WTC11 (cell line): ENCODE measurements at regions not wholly inside any gene's neighbourhood (a gene's known extent, or its start where the extent isn't known, plus 50 kb on each side); places are given as distances from the start of the nearest gene placed in this dataset.

Experiments
- ATAC-seq: fragments of 200-7000 bp; cut with Tn5 transposase; 2 replicates; pipeline ENCODE4 v1.10.0; 2021; ENCODE audit warnings: mild to moderate bottlenecking, moderate library complexity
- CTCF ChIA-PET: fragments of 300-600 bp; sonication (Branson Sonifier 250); formaldehyde crosslinking; loops from one replicate; lab custom pipeline; 2021; ENCODE audit warnings: antibody characterized with exemption; lab: Charles Lee
- POLR2A ChIA-PET: fragments of 350-600 bp; sonication (Branson Sonifier 250); formaldehyde crosslinking; loops from one replicate; lab custom pipeline; 2021; ENCODE audit warnings: antibody characterized with exemption; lab: Charles Lee
- DNase-seq: peaks from one replicate; pipeline ENCODE4 v3.0.0; 2021; ENCODE audit warnings: low spot score
- H3K27ac Mint-ChIP-seq: 2 replicates; pipeline ENCODE4 v1.8.0; 2021; ENCODE audit warnings: mixed read lengths
- H3K27me3 Mint-ChIP-seq: 2 replicates; pipeline ENCODE4 v1.8.0; 2021; ENCODE audit warnings: low read depth, mild to moderate bottlenecking, moderate library complexity, mixed read lengths
- H3K36me3 Mint-ChIP-seq: 2 replicates; pipeline ENCODE4 v1.8.0; 2021; ENCODE audit warnings: mixed read lengths
- H3K4me1 Mint-ChIP-seq: 2 replicates; pipeline ENCODE4 v1.8.0; 2022; ENCODE audit warnings: mixed read lengths
- H3K4me3 Mint-ChIP-seq: 2 replicates; pipeline ENCODE4 v1.8.0; 2021; ENCODE audit warnings: mild to moderate bottlenecking, moderate library complexity, mixed read lengths
- H3K9me3 Mint-ChIP-seq: 2 replicates; pipeline ENCODE4 v1.8.0; 2021; ENCODE audit warnings: mixed read lengths
- ATF6 ChIP-seq: sonication (generic); formaldehyde crosslinking; IDR thresholded peaks from 2 replicates; pipeline ENCODE4 v1.8.1; 2023; ENCODE audit warnings: mild to moderate bottlenecking, missing genetic modification reagents
- CREB1 ChIP-seq: sonication (generic); formaldehyde crosslinking; IDR thresholded peaks from 2 replicates; pipeline ENCODE4 v1.8.0; 2023; ENCODE audit warnings: mild to moderate bottlenecking, missing genetic modification reagents
- KAT7 ChIP-seq: sonication (generic); formaldehyde crosslinking; IDR thresholded peaks from 2 replicates; pipeline ENCODE4 v1.8.1; 2023; ENCODE audit warnings: missing genetic modification reagents, mild to moderate bottlenecking, borderline replicate concordance
- MLX ChIP-seq: sonication (generic); formaldehyde crosslinking; IDR thresholded peaks from 2 replicates; pipeline ENCODE4 v1.8.1; 2023; ENCODE audit warnings: mild to moderate bottlenecking, missing genetic modification reagents, moderate library complexity
- OVOL2 ChIP-seq: fragments of 250-450 bp; sonication (Bioruptor Pico); IDR thresholded peaks from 2 replicates; pipeline ENCODE4 v1.9.0; 2021; ENCODE audit warnings: mild to moderate bottlenecking, borderline replicate concordance
- RELA ChIP-seq: sonication (generic); formaldehyde crosslinking; IDR thresholded peaks from 2 replicates; pipeline ENCODE4 v1.8.1; 2022; ENCODE audit warnings: missing genetic modification reagents, mild to moderate bottlenecking, borderline replicate concordance
- TCF7 ChIP-seq: sonication (generic); formaldehyde crosslinking; IDR thresholded peaks from 2 replicates; pipeline ENCODE4 v1.8.0; 2022; ENCODE audit warnings: mild to moderate bottlenecking, low read depth, missing genetic modification reagents, moderate library complexity
- ZNF281 ChIP-seq: sonication (generic); formaldehyde crosslinking; IDR thresholded peaks from 2 replicates; pipeline ENCODE4 v1.8.0; 2023; ENCODE audit warnings: mild to moderate bottlenecking, missing genetic modification reagents
- ZNF425 ChIP-seq: fragments of 250-450 bp; sonication (Bioruptor Pico); conservative IDR thresholded peaks from 2 replicates; pipeline ENCODE4 v1.9.0; 2021; ENCODE audit warnings: mild to moderate bottlenecking
- ZNF671 ChIP-seq: fragments of 250-450 bp; sonication (Bioruptor Pico); IDR thresholded peaks from 2 replicates; pipeline ENCODE4 v1.8.0; 2021; ENCODE audit warnings: mild to moderate bottlenecking
- TF ChIP-seq, protein P1 (sequence below): sonication (generic); formaldehyde crosslinking; conservative IDR thresholded peaks from 2 replicates; pipeline ENCODE4 v1.8.1; 2023; ENCODE audit warnings: mild to moderate bottlenecking, low read depth, missing genetic modification reagents, moderate library complexity
- TF ChIP-seq, protein P2 (sequence below): sonication (generic); formaldehyde crosslinking; IDR thresholded peaks from 2 replicates; pipeline ENCODE4 v1.8.1; 2022; ENCODE audit warnings: low read depth, missing genetic modification reagents, borderline replicate concordance
- TF ChIP-seq, protein P3 (sequence below): sonication (generic); formaldehyde crosslinking; IDR thresholded peaks from 2 replicates; pipeline ENCODE4 v1.8.1; 2023; ENCODE audit warnings: mild to moderate bottlenecking, missing genetic modification reagents
- TF ChIP-seq, protein P4 (sequence below): sonication (generic); formaldehyde crosslinking; IDR thresholded peaks from 2 replicates; pipeline ENCODE4 v1.8.1; 2023; ENCODE audit warnings: mild to moderate bottlenecking, missing genetic modification reagents, moderate library complexity

DNA sequence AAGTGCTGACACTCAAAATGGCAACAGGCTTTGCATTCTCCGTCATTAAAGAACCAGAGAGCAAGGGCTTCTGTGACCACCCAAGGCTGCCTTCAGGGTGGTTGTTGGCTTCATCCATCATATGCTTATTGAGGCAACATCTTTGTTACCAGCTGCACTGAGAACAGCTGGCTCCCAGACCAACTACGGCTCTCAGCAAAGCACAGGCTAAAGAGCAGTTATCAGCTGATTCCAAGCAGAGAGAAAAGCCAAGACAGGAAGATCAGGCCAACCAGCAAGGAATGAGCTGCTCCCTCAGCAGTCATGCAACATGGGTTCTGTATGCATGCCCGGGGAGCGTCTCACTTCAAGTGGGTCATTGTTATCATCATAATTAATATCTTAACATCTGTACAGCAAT, 358.9 kb downstream of the ACTL7B start (continued):
- TF ChIP-seq ZNF281 (CRISPR knock-in tag) = no peak
- no peak for TF ChIP-seq ATF6
- TF ChIP-seq ZNF671 (CRISPR knock-in tag) = no peak

- ATAC-seq = no peak
- no peaks in the 10 kb centered on the region for H3K36me3 Mint-ChIP-seq
- ChIA-PET POLR2A (no interaction called here), CTCF (no interaction called here)
- DNase-seq = no peak
- TF ChIP-seq, protein P1, sequence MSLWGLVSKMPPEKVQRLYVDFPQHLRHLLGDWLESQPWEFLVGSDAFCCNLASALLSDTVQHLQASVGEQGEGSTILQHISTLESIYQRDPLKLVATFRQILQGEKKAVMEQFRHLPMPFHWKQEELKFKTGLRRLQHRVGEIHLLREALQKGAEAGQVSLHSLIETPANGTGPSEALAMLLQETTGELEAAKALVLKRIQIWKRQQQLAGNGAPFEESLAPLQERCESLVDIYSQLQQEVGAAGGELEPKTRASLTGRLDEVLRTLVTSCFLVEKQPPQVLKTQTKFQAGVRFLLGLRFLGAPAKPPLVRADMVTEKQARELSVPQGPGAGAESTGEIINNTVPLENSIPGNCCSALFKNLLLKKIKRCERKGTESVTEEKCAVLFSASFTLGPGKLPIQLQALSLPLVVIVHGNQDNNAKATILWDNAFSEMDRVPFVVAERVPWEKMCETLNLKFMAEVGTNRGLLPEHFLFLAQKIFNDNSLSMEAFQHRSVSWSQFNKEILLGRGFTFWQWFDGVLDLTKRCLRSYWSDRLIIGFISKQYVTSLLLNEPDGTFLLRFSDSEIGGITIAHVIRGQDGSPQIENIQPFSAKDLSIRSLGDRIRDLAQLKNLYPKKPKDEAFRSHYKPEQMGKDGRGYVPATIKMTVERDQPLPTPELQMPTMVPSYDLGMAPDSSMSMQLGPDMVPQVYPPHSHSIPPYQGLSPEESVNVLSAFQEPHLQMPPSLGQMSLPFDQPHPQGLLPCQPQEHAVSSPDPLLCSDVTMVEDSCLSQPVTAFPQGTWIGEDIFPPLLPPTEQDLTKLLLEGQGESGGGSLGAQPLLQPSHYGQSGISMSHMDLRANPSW (CRISPR knock-in tag) = no peak
- TF ChIP-seq, protein P2, sequence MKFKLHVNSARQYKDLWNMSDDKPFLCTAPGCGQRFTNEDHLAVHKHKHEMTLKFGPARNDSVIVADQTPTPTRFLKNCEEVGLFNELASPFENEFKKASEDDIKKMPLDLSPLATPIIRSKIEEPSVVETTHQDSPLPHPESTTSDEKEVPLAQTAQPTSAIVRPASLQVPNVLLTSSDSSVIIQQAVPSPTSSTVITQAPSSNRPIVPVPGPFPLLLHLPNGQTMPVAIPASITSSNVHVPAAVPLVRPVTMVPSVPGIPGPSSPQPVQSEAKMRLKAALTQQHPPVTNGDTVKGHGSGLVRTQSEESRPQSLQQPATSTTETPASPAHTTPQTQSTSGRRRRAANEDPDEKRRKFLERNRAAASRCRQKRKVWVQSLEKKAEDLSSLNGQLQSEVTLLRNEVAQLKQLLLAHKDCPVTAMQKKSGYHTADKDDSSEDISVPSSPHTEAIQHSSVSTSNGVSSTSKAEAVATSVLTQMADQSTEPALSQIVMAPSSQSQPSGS (CRISPR knock-in tag) = no peak
- no peak for TF ChIP-seq CREB1 (CRISPR knock-in tag)
- TF ChIP-seq KAT7 (CRISPR knock-in tag) = no peak
- TF ChIP-seq MLX (CRISPR knock-in tag) = no peak
- TF ChIP-seq, protein P3, sequence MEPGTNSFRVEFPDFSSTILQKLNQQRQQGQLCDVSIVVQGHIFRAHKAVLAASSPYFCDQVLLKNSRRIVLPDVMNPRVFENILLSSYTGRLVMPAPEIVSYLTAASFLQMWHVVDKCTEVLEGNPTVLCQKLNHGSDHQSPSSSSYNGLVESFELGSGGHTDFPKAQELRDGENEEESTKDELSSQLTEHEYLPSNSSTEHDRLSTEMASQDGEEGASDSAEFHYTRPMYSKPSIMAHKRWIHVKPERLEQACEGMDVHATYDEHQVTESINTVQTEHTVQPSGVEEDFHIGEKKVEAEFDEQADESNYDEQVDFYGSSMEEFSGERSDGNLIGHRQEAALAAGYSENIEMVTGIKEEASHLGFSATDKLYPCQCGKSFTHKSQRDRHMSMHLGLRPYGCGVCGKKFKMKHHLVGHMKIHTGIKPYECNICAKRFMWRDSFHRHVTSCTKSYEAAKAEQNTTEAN = no peak
- TF ChIP-seq, protein P4, sequence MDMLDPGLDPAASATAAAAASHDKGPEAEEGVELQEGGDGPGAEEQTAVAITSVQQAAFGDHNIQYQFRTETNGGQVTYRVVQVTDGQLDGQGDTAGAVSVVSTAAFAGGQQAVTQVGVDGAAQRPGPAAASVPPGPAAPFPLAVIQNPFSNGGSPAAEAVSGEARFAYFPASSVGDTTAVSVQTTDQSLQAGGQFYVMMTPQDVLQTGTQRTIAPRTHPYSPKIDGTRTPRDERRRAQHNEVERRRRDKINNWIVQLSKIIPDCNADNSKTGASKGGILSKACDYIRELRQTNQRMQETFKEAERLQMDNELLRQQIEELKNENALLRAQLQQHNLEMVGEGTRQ = no peak
- H3K9me3 Mint-ChIP-seq = peaks cover 17% of the 10 kb centered on the region
- no peak overlapping the region for H3K4me3 Mint-ChIP-seq
- peaks cover 2% of the 10 kb centered on the region; the same call in 1 of the 2 replicates for H3K27me3 Mint-ChIP-seq
- H3K4me1 Mint-ChIP-seq = no peaks in the 10 kb centered on the region
- no peak overlapping the region for H3K27ac Mint-ChIP-seq
These were observed 366.2 kb downstream of the ACTL7B start for GRCh38 chr9:108489567-108489966.

DNA sequence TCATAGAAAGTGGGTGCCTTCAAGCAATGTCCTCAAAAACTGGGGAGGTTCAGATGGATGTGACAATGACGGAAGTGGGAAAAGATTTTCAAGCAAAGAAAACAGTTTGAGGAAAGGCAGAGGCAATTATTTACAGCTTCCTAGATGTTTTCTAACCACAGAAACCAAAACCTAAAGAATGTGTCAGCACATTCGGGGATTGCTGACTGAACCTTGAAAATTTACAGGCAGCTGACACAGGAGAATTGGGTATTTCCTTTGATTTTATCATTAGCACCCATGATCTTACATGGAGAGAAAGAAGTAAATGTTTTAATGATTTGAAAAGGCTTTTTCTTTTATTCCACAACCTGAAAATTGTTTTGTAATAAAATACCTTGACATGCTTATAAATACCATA, 369.0 kb downstream of the ACTL7B start:
- H3K4me1 Mint-ChIP-seq = peaks cover 6% of the 10 kb centered on the region; the same call in 1 of the 2 replicates
- H3K27me3 Mint-ChIP-seq = no peaks in the 10 kb centered on the region; the same call in 1 of the 2 replicates
- ATAC-seq (no peak), DNase-seq (no peak)
- peaks cover 10% of the 10 kb centered on the region; the same call in 1 of the 2 replicates for H3K9me3 Mint-ChIP-seq
- ChIA-PET POLR2A (no interaction called here), CTCF (no interaction called here)
- no peak overlapping the region for H3K4me3 Mint-ChIP-seq
- H3K36me3 Mint-ChIP-seq = no peaks in the 10 kb centered on the region
- H3K27ac Mint-ChIP-seq = no peak overlapping the region
- TF ChIP-seq MLX (CRISPR knock-in tag) = no peak
- TF ChIP-seq OVOL2 (CRISPR knock-in tag) = no peak
- no peak for TF ChIP-seq ZNF425 (CRISPR knock-in tag)
- TF ChIP-seq TCF7 = no peak
- TF ChIP-seq RELA (CRISPR knock-in tag) = no peak
